NCI-H1048 (cell line): ENCODE measurements at regions not wholly inside any gene's neighbourhood (a gene's known extent, or its start where the extent isn't known, plus 50 kb on each side); places are given as distances from the start of the nearest gene placed in this dataset.
"Not testable (repeated sequence)": the region's sequence is repeated elsewhere in the genome, so short reads cannot be mapped to it uniquely, and the experiment has no call there.

Experiments used
- DNase-seq: peaks from one replicate; lab custom pipeline; 2025; lab: John Stamatoyannopoulos, UW

DNA sequence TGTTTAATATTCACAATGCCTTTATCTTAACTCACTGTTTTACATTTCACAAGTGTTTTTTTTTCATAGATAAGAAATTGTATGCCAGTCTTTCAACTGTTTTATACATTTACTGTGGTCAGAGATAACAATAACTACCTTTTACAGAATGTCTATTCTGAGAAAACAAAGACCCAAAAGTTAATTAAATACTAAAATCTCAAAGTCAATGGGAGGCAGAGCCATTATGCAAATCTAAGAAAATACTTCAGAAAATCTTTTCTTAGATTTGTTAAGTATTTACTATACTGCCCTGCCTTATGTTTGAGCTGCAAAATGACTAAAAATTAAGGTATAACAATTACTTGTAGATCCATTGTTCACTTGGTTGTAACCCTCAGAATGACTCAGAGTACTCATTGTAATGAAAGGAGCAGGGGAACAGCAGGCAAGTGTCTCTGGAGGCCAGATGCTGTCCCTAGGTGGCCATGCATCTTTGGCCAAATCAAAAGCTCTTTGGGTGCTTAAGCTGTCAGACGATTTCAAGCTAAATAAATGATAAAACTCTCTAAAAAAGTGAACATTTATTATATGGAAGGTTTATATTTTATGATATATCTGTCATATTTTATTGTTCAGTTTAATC, 770.1 kb upstream of the PCDH20 start:
- no peak for DNase-seq

DNA sequence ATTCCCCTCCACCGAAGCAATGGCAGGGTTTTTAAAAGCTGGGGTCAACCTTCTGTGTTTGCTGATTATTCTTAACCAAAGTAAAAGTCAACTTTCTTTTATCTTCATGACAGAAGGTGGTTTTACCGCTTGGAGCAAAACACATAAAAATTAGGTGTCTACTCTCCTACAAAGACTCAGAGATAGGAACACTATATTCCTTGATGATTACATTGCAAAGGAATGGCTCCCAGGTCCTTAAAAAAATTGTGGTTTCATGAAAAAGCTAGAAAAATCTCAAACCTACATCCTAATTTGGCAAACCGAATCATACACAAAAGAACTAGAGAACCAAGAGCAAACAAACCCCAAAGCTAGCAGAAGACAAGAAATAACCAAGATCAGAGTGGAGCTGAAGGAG, 760.4 kb upstream of the PCDH20 start:
- DNase-seq = no peak

DNA sequence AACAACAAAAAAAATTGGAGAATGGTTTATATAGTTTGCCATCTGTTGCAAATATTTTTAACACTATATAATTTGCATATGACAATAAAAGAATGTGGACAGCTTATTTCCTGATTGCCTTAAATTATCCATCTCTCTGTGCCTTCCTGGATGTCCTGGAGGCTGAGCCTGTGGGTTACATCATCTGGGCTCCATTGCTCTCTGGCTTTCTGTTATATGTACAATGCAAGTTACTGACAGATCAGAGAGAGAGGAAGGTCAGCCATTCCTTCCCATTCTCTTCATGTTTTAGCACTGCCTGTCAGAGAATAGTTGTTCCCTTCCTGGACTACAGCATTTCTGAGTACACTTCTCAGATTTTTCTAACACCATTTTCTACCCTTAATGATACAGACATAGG, 758.3 kb upstream of the PCDH20 start:
- DNase-seq = no peak

DNA sequence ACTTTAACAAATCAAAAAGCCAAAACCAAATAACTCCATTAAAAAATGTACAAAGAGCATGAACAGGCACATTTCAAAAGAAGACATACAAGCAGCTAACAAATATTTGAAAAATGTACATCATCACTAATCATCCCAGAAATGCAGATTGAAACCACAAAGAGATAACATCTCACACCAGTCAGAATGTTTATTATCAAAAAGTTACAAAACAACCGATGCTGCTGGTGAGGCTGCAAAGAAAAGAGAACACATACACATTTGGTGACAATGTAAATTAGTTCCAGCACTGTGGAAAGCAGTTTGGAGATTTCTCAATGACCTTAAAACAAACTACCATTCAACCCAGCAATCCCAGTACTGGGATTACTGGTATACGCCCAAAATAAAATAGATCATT, 756.0 kb upstream of the PCDH20 start:
- no peak for DNase-seq

DNA sequence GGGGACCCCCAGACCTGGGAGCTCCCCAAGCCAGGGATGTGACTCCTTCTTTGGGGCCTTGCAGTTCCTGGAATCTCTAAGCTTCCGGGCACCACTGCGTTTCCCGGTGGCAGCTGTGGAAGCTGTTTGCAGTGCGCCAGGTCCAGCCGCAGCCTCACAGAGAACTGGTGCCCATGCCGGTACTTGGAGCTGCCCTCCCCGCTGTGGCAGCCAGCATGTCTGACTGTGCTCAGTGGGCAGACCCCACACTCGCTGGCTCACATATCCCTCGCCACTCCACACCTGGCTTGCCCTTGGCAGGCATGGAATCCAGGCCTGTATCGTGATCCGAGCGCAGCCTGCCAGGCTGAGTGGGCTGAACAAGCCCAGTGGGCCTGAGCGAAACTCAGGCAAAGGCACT, 753.2 kb upstream of the PCDH20 start:
- no peak for DNase-seq

DNA sequence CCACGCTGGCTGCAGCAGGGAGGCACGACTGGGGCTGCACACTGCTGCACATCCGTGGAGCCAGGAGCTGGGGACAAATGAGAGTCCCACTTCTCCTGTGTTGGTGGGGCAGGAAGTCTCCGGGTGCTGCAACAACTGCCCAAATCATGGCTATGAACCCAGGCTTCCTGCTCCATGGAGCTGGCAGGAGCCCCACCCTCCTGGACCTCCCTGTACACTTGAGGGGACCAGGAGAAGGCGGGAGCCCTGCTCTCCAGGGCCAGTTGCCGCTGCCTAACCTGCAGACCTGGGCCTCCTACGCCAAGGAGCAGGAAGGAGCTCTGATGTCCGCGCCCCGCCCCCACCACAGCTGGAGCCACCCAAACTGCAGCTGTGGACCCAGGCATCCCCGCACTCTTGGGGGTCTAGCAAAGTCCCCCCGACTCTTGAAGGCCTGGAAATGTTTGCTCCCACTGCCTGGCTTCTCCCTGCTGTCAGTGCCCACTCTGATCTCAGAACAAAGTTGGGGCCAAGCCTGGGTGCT, 752.1 kb upstream of the PCDH20 start:
- DNase-seq = no peak

DNA sequence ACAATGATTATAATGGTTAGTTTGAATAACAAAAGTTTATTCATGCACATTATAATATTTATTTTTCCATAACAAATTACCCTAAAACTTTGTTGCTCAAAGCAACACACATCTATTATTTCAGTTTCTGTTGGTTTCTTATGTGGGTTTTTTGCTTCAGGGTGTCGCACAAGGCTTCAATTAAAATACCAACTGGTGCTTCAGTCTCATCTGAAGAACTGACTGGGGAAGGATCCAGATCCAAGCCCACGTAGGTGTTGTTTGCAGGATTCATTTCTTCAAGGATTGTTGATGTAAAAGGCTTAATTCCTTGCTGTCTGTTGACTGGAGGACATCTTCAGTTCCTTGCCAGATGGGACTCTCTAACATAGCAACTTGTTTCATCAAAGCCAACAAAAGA, 747.2 kb upstream of the PCDH20 start:
- no peak for DNase-seq

DNA sequence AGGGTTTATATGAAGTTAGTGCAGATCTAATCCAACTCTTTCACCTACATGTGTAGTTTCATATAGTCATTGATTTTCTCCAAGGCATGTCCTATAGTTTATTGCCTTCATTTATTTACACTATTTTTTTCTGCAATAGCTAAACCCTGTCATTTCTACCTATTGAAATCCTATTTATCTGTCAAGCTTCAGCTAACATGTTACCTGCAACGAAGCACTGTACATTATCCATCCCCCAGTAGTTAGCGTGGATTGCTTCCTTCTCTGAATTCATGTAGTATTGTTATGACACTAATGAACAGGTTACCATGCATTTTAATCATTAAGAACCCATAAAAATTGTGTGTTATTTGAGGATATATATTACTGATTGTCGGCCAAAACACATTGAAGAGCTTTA, 742.9 kb upstream of the PCDH20 start:
- no peak for DNase-seq

DNA sequence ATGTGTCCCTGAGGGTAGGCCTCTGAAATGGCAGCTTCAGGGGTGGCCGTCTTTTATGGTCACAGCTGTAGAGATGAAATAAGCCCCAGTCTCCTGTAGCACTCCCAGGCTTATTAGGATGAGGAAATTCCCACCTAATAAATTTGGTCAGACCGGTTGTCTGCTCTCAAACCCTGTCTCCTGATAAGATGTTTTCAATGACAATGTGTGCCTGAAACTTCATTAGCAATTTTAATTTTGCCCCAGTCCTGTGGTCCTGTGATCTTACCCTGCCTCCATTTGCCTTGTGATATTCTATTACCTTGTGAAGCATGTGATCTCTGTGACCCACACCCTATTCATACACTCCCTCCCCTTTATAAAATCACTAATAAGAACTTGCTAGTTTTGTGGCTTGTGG, 736.1 kb upstream of the PCDH20 start:
- DNase-seq = not testable (repeated sequence)

DNA sequence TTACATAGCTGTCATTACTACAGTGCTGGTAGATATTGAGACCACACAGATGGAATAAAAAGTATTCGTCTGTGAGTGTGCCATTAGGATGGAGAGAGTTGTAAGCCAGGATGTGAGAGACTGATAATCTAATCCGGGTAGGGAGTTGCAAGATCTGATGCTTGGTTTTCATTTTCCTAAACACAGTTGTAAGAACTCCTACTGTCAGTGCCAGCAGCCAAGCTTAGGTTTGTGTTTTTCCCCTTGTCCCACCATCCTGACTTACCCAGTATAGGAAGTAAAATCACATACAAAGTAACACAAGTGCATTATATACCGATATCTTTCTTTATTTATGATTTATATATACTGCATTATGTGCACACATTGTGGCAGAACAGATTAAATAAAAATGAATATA, 726.4 kb upstream of the PCDH20 start:
- no peak for DNase-seq

DNA sequence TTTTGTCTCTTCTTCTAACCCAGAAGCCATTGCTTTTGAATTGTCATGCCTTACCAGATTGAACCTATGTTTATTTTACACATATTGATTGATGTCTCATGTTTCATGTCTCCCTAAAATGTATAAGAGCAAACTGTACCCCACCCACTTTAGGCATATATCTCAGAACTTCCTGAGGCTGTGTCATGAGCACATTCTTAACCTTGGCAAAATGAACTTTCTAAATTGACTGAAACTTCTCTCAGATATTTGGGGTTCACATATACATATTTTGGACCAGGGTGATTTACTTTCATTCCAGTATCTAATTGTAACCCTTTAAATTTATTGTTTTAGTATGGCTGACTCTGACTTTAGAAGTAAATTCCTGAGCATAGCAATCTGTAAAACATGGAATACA, 723.9 kb upstream of the PCDH20 start:
- no peak for DNase-seq

DNA sequence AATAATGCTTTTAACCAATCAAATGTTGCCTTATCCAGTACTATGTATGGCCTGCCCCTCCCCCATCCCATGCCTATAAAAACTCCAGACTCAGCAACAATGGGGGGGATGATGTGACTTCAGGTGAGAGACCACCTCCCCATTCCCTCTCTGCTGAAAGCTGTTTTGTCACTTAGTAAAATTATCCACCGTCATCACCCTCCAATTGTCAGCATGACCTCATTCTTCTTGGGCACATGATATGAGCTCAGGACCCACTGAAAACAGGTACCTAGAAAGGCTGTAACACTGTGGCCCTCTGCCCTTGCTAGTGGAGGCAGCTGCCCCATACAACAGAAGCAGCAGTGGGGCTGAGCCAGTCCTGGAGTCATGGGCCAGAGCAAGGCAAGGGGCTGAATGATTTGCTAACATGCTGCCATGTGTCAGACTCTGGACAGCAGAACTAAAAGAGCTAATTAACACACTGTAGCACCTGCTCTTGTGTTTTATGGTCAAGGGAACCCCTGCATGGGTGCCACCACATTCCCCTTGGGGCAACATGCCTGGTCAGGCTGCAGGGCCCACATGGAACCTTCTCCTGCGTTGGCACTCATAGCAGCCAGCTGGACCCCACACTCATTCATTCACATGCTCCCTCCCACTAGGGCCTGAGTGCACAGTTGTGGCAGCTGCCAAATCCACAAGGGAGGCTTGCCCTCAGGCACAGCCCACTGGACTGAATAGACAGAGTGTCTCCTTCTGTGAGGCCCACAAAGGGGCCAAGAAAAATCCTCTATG, 722.2 kb upstream of the PCDH20 start:
- DNase-seq = no peak

DNA sequence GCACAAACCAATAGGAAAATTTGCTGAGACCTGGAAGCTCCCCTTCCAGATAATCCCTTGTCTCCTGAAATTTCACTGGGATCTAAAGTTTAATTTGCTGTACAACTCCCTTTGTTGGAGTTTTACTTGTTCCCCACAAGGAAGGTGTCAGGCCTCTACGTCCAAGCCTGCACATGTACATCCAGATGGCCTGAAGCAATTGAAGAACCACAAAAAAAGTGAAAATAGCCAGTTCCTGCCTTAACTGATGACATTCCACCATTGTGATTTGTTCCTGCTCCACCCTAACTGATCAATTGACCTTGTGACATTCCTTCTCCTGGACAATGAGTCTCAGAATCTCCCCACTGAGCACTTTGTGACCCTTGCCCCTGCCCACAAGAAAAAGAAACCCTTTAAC, 716.0 kb upstream of the PCDH20 start:
- no peak for DNase-seq

DNA sequence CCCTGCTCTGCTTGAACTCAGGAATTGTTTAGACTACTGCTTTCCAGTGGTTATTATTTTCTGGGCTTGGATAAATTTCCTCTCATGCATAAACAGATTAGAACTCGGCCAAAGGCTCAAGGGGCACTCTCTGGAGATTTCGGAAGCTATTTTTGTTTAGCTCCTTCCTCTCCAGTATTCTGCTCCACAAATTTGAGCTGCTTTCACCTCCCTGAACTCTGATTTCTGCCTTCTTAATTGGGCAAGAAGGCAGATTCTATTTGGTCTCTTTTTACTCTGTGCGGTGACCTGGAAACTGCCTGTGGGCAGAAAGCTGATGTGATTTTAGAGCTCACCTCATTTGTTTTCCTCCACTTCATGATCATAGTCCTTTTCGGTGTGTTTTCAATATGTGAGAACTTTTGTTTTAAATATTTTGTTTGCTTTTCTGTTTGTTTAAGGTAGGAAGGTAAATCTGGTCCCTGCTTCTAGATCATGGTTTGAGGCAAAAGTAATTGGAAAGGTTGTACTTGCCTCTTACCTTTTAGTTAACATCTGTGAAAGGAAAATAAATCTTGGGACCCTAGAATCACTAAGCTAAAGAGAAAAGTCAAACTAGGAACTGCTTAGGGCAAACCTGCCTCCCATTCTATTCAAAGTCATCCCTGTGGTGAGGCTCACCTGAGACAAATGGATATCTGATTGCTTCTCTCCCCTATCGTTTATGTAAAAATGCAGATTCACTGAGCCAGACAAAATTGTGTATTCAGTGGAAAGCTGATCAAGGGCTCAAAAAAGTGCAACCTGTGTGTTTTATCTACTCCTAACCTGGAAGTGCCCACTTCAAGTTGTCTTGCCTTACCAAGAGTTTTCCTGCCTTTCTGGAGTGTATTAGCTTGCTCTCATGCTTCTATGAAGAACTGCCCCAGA, 714.7 kb upstream of the PCDH20 start:
- DNase-seq = no peak

DNA sequence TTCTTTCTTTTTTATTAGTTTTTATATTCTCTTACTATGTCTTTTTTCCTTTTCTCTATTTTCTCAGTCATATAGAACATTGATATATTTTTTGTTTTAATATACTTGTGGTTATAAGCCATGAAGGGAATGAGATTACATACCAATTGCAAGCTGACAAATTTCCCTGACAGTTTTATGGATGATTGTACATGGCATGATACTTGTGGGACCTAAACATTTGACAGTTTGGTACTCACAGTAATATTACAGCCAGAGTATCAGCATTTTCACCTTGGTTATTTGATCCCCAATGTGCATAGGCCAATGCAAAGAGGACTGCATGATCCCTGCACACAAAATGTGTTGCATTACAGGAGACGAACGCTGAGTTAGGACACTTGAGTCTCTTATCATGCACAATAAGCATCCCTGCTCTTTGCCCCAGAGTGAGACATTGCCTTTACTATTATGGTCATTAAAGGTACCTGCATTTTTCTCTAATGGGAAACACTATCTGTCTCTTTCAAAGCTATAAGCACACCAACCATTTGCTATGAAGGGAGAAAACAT, 713.4 kb upstream of the PCDH20 start:
- no peak for DNase-seq

DNA sequence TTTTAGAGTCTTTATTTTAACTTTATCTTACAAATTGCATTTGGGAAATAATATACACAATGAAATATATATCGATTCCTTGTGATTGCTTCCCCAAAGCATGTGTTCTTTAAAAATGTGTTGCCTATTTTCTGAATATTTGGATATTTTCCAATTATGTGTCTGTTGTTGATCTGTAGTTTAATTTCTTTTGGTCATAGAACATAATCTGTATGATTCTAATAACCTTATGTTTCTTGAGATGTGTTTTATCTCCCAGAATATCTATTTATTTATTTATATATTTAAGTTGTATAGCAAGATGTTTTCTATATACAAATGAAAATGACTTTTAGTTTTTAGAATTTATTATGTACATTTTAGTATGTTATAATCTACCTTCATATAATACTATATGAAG, 710.8 kb upstream of the PCDH20 start:
- no peak for DNase-seq

DNA sequence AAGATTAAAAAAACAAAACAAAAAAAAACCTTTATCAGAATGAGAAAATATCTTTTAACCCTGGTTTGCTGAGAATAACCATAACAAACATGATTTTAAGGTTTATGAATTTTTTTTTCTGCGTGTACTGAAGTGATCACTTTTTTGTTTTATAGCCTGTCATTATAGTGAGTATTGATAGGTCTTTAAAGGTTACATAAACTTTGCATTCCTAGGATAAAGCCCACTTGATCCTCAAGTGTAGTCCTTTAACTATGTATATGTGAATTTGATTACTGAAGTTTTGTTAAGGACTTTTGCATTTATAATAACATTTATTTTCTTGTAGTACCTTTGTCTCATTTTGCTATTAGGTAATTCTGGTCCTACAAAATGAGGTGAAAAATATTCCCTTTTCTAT, 709.8 kb upstream of the PCDH20 start:
- DNase-seq = no peak

DNA sequence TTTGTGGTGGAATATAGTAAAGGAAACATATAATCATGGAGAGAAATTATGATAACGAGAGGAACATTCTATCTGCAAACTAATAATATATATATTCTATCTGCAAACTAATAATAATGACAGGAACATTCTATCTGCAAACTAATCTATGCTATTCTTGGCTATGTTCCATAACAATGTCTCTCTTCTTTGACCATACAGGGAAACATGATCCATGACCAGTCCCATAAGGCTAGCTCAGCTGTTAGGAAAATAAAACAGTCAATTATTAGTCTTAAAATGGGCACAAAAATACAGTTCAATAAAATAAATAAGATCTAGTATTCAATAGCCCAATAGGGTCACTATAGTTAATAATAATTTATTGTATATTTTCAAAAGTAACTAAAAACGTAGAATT, 707.8 kb upstream of the PCDH20 start:
- DNase-seq = no peak

DNA sequence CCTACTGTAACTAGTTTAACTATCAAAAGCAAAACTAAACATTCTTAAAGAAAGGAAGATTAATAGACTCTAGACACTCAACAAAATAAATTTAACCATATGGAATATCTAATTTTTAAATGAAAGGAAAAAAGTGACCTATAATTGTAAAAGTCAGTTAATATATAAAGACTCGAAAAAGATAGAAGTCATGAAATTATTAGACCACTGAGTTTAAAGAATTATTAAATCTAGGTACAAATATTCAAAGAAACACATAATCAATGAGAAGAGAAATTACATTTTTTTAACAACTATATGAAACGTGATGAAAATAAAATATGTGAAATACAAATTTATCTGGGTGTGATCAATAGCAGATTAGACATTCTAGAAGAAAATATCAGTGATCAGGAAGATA, 706.8 kb upstream of the PCDH20 start:
- DNase-seq = no peak

DNA sequence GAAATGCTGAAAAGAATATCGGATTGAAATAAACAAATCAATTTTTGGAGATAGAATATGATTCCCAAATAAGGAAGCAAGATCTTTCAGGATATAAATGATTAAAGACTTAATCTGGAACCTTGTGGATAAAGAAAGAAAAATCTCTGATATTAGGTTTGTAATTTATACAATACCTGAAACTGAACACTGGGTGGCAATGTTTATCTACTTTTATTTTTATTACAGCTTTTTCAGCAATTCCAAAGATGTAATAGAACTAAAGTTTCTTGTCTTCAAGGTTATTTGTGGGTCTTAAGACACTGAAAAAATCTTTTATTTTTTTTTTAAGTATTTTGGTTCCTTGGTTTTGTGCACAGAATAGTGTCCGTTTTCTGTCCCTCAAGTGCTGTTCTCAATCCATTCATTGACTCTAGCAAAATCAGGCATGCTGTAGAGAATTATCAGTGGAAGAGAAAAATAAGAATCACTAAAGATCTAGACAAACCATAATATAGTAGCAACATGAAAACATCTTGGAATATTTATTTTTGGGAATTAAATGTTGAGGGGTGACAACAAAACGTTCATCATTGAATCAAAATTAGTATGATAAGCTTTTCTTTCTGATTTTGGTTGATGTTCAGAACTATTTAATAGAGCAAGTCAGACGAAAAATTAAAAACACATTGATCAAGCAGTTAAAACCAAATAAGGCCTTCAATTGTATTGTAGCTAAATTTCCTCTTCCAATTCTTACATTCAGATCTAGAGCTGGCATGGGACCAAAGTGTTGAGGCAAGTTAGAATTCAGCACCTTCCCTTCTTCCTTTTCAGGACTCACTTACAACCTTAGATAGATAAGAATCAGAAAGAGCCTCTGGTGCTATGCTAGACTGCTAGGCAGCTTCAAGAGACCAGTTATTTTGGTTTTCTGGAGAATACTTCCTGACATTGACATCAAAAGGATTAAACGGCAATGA, 704.4 kb upstream of the PCDH20 start:
- DNase-seq = no peak

DNA sequence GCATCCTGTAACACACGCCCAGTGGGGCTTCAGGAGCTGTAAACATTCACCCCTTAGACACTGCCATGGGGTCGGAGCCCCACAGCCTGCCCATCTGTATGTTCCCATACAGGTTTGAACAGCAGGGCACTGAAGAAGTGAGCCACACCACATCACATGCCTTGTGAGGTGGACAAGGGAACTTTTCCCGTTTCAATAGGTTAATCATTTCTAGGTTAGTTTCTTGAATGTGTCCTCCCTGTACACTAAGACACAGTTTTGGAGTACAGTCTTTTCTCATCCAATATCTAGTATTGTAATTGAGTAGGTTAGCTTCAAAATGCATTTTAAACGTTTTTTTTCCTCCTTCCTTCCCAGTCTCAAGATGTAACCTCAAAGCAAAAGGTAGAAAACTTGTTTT, 700.2 kb upstream of the PCDH20 start:
- DNase-seq = no peak
